Neural cell (in vitro differentiated cells): ENCODE measurements at regions not wholly inside any gene's neighbourhood (a gene's known extent, or its start where the extent isn't known, plus 50 kb on each side); places are given as distances from the start of the nearest gene placed in this dataset.

Experiments used
- POLR2AphosphoS5 ChIP-seq: IDR thresholded peaks from 2 replicates; pipeline ENCODE4 v1.6.1; 2012
- TF ChIP-seq, protein P1 (sequence below): IDR thresholded peaks from 2 replicates; pipeline ENCODE4 v1.6.1; 2012; ENCODE audit warnings: borderline replicate concordance

DNA sequence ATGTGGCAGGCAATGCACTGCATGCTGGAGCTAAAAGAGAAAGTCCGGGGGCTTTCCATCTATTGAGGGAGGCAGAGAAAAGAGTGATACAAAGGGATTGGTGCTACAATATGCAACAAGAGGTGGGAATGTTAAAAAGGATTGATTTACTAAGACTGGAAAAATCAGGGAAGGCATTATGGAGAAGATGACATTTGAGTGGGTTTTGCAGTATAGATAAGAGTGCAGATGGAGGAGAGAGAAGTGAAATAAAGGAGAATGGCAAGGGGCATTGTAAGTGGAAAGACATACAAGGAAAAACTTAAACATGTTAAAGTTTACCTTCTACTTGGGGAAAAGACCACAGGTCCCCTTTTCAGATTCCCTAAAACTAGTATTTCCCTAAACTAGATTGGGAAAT lies 399.4 kb downstream of the KCNRG start:
- no peak for TF ChIP-seq POLR2AphosphoS5
- TF ChIP-seq, protein P1, sequence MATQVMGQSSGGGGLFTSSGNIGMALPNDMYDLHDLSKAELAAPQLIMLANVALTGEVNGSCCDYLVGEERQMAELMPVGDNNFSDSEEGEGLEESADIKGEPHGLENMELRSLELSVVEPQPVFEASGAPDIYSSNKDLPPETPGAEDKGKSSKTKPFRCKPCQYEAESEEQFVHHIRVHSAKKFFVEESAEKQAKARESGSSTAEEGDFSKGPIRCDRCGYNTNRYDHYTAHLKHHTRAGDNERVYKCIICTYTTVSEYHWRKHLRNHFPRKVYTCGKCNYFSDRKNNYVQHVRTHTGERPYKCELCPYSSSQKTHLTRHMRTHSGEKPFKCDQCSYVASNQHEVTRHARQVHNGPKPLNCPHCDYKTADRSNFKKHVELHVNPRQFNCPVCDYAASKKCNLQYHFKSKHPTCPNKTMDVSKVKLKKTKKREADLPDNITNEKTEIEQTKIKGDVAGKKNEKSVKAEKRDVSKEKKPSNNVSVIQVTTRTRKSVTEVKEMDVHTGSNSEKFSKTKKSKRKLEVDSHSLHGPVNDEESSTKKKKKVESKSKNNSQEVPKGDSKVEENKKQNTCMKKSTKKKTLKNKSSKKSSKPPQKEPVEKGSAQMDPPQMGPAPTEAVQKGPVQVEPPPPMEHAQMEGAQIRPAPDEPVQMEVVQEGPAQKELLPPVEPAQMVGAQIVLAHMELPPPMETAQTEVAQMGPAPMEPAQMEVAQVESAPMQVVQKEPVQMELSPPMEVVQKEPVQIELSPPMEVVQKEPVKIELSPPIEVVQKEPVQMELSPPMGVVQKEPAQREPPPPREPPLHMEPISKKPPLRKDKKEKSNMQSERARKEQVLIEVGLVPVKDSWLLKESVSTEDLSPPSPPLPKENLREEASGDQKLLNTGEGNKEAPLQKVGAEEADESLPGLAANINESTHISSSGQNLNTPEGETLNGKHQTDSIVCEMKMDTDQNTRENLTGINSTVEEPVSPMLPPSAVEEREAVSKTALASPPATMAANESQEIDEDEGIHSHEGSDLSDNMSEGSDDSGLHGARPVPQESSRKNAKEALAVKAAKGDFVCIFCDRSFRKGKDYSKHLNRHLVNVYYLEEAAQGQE: no peak
